C1 segment of cervical spinal cord (tissue), 14 donors: ENCODE measurements at regions not wholly inside any gene's neighbourhood (a gene's known extent, or its start where the extent isn't known, plus 50 kb on each side); places are given as distances from the start of the nearest gene placed in this dataset.
A peak's percentile ranks its signal among the peaks of the same experiment; 100 is the strongest.

Source experiments
- DNase-seq, 14 donors: peaks; one replicate each; lab custom pipeline; 2025; lab: John Stamatoyannopoulos, UW

GRCh38 chr15:93438310-93438709, 349.3 kb upstream of the RGMA start:
- DNase-seq, result no peak

DNA sequence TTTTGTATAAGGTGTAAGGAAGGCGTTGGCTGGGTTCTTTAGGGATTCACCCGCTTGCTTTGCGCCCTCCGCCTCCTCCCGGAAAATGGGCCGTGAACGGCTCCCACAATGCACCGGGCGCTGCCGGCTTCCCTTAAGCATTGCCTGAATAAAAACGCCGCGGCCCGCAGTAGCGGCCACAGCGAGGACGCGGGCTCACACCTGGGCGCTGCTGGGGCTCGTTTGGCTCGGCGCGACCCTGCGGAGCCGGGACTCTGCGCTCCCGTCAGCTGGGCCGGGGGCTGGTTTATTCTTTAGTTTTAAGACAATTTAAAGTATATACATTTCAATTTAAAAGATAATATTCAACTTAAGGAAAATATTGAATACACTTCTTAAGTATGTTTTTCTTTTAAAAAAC, 343.5 kb upstream of the RGMA start:
- DNase-seq, result no peak

GRCh38 chr15:93428807-93429351, 339.9 kb upstream of the RGMA start:
- DNase-seq, result no peak

DNA sequence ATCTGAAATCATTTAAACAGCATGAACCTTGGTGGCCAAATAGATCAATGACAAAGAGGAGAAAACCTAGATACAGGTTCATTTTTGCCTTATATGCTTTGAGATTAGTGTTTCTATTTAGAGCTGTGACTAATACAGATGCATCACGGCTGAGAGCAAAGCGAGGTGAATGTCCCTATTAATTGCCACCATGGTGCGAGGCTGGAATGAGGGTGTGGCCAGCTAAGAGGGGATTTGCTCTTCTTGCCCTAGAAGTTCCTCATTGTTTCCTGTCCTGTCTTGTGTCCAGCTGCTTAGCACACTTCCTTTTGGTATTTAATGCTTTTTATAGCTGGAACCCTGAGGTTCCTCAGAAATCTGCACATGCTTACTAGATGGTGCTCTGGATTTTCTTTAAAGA, 339.1 kb upstream of the RGMA start:
- DNase-seq, result no peak

DNA sequence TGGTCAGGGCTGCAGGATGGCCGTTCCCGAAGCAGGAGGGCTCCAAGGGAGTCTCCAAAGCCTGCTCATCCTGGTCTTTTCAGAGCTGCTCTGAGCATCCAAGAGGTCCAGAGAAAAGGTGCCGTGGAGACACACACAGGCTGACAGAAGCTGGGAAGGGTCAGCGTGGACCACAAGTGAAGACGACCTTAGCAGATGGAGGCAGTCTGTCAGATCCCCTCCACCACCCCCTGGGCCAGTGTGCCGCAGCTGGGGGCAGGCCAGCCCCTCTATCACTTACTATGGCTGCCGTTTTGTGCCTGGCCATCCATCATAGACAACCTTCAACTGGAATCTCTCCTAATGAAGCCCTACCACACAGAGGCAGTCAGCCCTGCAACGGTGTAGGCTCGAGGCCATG, 335.1 kb upstream of the RGMA start:
- DNase-seq, result no peak

- DNase-seq, result no peak
Observed at GRCh38 chr15:93422476-93422875, 333.5 kb upstream of the RGMA start.

DNA sequence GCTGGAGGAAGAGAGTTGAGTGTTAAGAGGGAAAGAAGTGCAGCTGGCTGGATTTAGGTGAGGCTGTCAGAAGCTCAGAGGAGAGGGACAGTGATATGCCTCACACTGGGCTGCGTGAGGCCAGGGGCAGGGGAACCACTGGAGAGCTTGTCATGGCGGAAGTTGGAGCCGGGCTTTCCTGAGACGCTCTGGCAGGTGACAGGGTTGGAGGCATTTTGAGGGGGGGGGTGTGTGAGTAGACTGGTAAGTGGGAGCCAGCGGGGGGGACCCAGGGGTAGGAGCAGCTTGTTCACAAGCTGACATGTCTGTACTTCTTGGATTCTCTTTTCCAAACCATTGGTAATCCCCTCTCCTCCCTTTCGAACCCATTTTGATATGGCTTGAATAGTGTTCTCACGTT, 331.5 kb upstream of the RGMA start:
- DNase-seq, result no peak

GRCh38 chr15:93420050-93420452, 331.0 kb upstream of the RGMA start:
- DNase-seq, result no peak

DNA sequence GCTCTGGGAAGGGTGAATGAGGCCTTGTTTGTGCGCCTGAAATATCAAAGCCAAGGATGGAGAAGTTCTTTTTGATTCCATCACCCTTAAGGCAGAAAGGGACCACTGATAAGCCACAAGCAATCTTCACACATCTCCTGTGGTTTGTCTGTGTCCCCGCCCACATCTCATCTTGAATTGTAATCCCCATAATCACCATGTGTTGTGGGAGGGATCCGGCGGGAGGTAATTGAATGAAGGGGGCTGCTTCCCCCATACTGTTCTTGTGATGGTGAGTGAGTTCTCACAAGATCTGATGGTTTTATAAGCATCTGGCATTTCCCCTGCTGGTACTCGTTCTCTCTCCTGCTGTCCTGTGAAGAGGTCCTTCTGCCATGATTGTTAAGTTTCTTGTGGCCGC, 329.6 kb upstream of the RGMA start:
- DNase-seq, result no peak

DNA sequence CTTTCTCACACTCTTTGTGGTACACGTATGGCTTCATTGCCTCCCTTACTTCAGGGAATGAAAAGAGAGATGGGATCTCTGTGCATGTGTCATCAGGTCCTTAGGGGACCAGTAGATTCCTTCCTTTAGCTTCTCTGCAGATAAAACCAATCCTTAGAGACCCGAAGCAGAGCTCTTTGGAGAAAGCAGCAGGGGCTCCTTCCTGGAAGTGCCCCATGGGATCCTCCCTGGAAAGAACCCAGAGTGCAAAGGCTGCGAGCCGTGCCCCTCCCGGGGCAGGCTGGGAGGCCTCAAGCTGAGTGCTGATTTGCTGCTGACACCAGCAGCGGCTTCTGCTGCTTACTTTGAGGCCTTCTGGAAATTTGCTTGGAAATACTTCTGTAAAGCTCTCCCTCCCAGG, 328.6 kb upstream of the RGMA start:
- no peak for DNase-seq

GRCh38 chr15:93417156-93417555, 328.1 kb upstream of the RGMA start:
- DNase-seq, result no peak

DNA sequence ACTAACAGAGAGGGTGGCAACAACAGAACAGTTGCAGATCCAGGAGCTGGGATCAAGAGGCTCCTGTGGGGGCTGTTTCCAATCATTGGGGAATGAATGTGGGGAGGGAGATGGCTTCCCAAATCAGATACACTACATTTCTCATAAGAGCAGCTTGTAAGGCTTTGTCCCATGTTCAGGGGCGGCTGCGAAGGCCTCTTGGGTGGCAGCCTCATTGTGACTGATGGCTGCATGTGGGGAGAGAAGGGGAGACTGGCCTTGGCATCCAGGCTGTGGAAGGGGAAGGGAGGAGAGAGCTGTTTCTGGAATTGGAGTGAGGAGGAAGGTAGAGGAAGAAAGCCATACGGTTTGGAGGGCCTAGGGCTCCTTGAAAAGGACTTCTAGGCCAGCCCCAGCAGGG, 326.6 kb upstream of the RGMA start:
- DNase-seq, result no peak

- no peak for DNase-seq
Observed at GRCh38 chr15:93414576-93415231, 325.7 kb upstream of the RGMA start.

GRCh38 chr15:93413745-93414144, 324.7 kb upstream of the RGMA start:
- no peak for DNase-seq

DNA sequence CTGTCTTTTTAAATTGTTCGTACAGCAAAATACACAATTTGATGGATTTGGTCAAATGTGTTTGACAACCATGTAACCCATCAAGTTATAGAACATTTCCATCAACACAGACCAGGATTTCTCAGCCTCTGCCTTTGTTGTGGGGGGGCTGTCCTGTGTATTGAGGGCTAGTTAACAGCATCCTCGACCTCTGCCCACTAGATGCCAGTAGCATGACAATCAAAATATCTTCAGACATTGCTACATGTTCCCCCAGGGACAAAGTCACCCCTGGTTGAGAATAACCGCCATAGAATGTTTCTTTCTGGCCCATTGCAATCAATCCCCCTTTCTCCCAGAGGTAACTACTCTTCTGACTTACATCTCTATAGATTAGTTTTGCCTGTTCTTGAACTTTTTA, 310.1 kb upstream of the RGMA start:
- no peak for DNase-seq

DNA sequence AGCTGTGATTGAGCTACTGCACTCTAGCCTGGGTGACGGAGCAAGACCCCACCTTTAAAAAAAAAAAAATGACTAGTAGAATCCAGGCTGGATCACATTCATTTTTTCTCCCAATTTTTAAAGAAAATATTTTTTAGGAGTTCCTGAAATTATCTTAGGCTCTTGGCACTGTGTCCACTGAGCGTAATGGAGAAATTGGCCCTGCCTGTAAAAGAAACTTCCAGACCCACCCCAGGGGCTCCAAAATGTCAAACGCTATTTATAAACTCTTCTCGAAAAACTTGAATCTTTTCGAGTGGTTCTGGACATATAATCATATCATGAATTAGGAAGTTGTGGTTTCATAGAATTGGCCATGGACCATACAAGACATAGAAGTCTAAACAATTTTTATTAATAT, 300.2 kb upstream of the RGMA start:
- no peak for DNase-seq

DNA sequence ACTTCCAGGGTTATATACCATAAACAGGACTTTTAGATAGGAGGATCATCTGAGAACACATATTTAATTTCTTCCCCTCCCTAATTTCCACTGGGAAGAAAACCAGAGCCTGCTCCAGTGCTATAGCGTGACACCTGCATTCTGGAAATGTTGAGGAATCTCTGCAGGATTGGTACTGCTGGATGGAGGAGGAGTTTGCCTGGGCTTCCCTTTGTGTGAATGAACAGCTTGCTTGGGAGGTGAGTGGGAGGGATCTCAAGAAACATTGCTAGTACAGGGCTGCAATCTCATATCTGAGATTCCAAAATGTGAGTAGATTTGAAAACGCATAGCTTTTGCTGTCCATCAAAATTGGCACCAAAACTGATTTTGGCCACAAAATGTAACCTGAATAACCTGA, 295.9 kb upstream of the RGMA start:
- no peak for DNase-seq

DNA sequence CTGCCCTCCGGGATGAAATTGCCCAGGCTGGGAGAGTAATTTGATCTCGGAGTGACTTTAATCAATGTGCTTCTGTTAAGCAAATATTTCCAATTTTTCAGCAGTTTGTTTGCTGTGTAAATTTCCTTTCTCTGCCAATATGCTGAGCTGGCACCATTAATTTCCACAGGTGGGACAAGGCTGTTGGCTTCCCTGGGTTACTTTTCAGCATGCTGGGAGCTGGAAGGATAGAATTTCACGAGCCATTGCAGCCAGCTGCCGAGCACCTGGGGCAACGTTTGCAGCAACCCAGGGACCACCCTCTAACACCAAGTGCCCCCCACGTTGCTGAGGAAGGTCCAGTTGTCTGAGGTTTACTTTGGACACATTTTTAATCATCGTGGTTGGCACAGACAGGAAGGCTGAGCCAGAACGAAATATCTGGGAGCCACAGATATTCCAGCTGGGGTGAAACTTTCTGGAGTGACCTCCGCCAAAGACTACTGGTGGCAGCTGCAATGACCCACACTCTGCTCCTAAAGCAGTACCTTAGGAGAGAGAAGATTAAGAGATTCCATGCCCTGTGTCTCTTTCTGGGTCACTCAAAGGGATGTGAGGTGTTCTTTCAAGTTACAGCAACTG, 293.3 kb upstream of the RGMA start:
- no peak for DNase-seq

GRCh38 chr15:93378558-93378957, 289.5 kb upstream of the RGMA start:
- peak in 2 of 14 donors; percentile 13 to 48 for DNase-seq

GRCh38 chr15:93372865-93373223, 283.8 kb upstream of the RGMA start:
- DNase-seq, result no peak

DNA sequence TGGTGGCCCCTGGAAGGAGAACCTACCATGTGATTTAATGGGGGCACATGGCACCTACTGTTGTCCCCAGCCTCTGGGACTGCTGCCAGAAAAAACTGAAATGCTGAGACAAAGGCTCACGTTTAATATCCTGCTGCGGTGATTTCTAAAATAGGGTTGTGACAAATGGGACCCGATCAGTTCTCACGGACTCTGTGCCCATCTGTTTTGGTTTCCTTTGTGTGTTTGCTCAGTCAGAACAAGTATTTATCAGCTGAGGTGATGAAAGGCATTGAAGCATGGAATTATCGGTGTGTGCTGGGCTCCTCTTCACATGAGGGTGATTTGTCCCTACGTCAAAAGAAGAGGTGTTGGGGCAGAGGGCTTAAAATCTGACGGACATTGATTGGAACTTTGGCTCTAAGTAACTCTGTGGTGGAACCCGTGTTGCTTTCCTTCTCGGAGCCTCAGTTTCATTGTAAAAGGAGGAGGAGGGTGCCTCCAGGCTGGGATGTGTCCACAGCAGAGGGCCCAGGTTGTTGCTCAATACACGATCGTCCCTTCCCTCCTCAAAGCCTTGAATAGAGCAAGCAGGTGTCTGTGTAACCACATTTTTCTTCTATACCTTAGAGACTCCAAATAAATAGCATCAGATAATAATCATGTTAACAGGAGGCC, 283.3 kb upstream of the RGMA start:
- DNase-seq, result no peak

DNA sequence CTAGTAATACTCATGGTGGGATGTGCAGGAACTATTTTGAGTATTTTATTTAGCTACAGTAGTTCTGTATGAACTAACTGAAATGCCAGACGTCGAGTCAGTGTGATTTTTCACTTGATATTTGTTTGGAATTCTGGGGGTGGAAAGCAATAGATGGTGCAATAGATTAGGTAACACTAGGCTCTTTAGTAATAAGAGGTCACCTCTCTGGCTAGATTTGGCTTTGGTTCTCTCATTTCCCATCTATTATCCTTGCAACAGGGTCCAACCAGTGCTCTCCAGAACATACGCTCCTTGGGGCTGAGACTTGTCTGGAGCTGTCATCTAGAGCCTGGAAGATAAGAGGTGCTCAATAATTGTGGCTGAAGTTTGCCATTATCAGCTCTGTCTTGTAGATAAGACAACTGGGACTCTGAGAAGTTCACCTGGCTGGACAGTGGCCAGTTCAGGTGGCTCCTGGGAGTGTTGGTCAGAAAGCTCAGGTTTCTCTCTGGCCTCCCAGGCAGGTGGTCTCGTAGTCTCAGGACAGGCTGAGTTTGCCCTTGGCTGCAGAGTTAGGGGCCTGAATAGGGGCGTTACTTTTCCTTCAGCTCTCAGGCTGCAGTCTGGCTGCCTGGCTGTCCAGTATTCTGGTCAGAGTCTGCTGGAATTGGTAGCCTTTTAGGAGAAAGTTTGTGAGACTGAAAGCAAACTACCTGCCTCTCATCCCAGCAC, 277.5 kb upstream of the RGMA start:
- DNase-seq, result no peak
